Activated effector memory CD4-positive, alpha-beta T cell treated with anti-CD3 and anti-CD28 coated beads, Interleukin-2, amount 50 U/mL, for 16 hours (primary cell): ENCODE measurements at regions not wholly inside any gene's neighbourhood (a gene's known extent, or its start where the extent isn't known, plus 50 kb on each side); places are given as distances from the start of the nearest gene placed in this dataset.

Experiments used
- DNase-seq: peaks from one replicate; pipeline ENCODE4 v3.0.0-alpha.2; 2020

DNA sequence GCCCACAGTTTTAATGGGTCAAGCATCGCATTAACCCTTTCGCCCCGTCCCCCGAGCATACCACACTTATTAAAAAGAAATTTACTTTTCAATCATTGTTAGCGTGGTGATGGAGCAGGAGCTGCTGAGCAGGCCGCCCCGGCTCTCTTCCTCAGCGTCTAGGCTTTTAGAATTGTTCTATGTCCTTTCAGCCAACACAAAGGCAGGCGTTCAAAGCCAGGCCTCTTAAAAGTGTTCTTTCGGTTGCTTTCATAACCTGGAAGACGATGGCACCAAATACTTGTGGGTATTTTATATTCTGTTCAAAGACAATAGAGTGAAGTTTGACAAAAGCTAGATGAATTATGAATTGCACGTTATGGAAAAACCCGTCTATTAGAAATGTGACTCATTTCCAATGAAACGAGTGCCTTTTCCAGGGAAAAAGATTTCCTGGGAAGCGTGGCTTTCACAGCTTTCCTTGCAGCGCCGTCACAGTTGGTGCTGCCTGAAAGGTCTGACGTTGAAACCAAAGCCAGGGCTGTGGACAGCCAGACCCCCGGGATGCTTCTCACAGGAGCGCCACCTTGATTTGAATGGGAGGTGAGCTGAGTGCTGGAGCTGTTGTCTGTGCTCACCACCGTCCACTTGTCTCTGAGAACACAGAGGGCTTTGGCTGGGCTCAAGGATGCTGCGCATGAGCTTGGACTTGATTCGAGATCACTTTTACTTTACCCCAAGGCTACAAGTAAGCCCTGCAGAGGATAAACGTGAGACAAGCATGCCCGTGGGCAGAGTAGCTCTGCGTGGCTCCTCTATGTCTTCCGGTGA lies 78.8 kb downstream of the SOX1 start:
- peak; percentile 61 for DNase-seq

DNA sequence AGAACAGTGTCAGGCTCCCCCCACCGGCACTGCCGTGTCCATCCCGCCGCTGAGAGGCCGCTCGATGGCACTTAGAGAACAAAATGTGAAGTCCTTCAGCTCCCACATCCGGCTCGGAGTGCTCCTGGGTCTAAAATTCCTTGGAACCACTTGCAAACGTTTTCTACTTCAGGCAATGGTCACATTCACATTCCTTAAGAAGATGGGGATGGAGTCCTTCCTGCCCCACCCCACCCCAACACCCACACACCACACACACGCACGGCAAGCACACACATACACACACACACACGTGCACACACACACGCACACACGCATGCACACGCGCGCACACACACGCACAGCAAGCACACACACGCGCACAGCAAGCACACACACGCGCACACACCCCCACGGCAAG lies 83.4 kb downstream of the SOX1 start:
- no peak for DNase-seq

DNA sequence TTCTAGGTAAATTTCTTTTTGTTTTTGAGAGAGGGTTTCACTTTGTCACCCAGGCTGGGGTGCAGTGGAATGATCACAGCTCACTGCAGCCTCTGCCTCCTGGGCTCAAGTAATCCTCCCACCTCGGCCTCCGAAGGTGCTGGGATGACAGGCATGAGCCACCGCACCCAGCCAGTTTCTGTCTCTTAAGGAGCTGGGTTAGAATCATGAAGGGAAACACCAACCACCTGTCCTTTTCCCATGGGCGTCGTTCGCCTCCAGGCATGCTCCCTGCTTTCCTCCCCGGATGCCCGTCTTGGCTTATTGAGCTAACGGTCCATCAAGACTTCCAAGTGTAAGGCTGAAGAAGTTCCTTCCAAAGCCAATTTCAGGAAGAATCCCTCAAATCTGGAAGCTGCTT lies 85.9 kb downstream of the SOX1 start:
- no peak for DNase-seq

- no peak for DNase-seq
Measured at GRCh38 chr13:112153364-112153763, 86.4 kb downstream of the SOX1 start.

GRCh38 chr13:112153846-112154245 lies 86.9 kb downstream of the SOX1 start:
- DNase-seq = no peak

GRCh38 chr13:112154301-112155060 lies 87.5 kb downstream of the SOX1 start:
- peak; percentile 55 for DNase-seq

DNA sequence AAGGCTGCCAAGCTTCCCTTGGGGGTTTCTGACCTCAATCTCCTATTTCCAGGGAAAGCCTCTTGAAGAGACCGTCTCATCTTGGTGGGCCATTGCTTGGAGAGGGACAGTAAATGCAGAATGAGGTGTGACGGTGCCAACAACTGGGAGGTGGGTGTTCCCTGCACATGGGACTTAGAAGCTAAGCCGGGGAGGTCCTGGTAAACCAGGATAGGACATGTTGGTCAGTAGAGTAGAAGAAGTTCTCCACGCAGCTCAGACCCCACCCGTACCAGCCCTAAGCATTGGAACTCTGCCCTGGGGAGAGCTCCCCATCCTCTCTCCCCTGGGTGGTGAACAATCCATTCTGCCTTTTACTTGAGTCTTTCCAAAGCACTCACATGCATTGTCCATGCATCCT lies 92.0 kb downstream of the SOX1 start:
- peak; percentile 28 for DNase-seq

DNA sequence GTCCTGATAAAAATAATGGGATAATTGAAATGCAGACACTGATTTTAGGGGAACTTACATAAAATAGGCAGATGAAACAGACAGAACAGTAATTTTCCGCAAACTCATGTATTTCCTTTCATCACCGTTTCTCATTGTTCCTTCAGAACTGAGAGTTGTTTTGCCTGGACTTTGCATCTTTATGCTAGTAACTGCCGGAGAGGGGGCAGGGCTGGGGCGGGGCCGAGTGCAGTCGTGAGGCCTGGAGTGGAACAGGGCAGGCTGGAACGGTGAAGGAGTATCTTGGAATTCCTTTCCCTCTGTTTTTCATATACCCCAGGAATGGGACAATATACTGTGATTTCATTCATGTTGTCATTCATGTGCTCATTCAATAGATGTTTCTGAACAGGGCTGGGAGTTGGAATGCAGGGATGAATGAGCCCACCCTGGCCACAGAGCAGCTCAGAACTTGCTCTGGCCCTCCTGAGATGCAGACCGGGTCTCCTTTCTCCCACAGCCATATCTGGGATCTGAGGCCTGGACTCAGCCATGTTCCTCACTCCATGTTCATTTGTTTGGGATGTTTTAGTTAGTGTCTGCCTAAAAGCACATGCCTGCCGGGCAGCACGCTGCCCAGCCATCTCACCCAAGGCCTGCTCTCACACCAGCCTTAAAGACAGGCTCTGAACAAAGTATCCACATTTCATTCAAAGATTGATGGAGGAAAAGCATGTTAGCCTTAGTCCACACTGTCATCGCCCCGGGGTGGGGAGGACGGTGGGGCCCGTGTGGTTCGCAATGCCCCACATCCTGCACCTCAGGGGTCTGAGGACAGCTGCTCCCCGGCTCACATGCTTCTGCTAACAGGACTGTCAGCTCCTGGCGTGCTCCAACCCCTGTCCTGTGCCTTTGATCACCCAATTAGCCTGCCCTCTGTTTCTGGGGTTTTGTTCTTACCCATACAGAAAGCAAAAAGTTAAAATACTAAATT lies 92.9 kb downstream of the SOX1 start:
- DNase-seq = peak; percentile 36

DNA sequence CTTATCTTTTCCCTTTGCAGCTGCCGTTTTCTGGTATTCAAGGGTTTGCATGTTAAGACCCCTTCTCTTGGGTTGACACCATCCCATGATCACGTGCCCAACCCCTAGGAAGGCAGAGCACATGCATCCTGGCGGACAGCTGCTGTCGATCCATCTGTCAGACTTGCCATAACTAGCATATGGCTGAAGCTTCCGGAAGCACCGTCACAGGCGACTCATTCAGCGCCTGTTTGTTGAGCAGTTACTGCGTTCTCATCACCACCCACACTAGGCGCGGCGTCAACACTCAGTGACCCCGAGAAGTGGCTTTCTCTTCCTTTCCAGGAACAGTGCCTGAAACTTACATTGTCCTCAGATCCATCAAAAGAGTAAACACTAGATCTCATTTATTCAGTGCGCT lies 93.6 kb downstream of the SOX1 start:
- peak; percentile 31 for DNase-seq

DNA sequence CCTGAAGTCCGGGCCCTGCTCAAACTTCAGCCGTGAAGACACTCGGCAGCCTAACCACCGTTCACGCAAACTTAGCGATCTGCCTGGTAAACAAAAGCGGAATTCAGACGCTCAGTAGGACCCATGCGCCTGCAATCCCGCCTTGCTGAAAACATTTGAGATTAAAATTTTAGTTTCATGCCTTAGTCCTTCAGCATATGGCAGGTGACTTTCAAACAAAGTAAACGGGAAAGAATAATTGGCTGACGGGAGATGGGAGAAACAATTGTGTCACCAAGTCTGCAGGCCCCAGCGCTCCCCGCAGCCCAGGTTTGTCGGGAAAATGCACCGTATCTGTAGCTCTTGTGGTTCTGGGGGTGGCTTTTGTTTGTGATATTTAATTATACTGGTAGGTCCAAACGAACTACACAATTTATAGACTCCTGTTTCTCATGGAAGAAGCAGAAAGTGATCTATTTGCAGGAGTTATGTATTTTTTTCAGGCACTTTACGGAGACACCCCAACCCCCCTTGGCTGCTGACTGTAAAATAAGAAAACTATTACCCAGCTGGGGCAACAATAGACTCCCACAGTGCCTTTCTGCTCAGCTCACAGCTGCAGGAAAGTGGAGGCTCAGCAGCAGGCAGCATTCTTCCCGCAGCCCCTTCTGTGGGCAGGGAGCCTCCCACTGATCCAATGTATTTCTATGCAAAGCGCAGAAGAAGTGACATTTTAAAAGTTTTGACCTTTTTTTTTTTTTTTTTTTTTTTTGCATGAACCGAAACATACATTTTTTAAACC lies 94.8 kb downstream of the SOX1 start:
- peak; percentile 37 for DNase-seq

DNA sequence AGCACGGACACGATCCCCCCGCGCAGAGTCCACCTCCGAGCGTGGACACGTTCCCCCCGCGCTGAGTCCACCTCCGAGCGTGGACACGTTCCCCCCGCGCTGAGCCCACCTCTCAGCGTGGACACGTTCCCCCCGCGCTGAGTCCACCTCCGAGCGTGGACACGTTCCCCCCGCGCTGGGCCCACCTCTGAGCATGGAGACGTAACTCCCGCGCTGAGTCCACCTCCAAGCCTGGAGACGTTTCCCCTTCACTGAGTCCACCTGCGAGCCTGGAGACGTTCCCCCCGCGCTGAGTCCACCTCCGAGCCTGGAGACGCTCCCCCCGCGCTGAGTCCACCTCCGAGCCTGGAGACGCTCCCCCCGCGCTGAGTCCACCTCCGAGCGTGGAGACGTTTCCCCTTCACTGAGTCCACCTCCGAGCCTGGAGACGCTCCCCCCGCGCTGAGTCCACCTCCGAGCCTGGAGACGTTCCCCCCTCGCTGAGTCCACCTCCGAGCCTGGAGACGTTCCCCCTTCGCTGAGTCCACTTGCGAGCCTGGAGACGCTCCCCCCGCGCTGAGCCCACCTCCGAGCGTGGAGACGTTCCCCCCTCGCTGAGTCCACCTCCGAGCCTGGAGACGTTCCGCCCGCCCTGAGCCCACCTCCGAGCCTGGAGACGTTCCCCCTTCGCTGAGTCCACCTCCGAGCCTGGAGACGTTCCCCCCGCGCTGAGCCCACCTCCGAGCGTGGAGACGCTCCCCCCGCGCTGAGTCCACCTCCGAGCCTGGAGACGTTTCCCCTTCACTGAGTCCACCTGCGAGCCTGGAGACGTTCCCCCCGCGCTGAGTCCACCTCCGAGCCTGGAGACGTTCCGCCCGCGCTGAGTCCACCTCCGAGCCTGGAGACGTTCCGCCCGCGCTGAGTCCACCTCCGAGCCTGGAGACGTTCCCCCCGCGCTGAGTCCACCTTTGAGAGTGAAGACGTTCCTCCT lies 97.0 kb downstream of the SOX1 start:
- DNase-seq = peak; percentile 39

GRCh38 chr13:112165712-112166111 lies 98.8 kb downstream of the SOX1 start:
- DNase-seq = peak; percentile 28

GRCh38 chr13:112168761-112169160 lies 101.8 kb downstream of the SOX1 start:
- no peak for DNase-seq

DNA sequence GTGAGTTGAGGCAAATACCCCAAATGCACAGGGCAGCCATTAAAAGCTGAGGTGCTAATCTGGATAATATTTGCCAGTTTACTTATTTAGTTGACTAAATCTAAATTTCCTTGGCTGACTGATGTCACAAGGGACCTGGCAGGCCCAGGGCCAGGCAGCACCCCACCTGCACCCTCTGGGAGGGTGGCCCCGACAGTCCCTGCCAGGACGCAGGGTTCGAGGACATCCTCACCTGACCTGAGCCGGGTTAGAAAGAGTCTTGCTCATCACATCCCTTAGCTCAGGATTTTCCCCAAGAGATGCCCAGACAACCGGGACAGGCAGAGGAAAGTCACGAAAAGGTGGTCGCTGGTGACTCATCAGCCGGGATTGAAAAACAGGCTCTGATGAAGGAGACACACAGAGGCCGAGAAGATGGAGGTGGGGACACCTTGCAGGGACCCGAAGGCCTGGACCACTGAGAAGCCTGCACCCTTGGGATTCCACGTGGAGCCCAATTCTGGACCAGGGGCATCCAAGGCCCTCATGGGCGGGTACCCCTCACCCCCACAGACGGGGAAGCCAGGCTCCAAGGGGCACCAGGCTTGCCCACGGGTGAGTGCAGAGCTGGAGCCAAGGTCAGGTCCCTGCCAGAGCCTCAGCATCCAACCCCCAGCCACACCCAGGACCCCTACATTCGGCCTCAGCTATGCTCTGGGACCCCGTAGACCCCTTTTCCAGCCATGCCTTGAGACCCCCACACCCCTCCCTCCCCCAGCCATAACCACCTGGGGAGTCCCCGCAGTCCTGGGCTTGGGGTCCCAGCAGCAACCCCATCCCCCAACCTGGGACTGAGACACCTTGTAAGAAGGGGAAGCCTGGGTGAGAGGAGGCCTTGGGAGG lies 103.2 kb downstream of the SOX1 start:
- no peak for DNase-seq

DNA sequence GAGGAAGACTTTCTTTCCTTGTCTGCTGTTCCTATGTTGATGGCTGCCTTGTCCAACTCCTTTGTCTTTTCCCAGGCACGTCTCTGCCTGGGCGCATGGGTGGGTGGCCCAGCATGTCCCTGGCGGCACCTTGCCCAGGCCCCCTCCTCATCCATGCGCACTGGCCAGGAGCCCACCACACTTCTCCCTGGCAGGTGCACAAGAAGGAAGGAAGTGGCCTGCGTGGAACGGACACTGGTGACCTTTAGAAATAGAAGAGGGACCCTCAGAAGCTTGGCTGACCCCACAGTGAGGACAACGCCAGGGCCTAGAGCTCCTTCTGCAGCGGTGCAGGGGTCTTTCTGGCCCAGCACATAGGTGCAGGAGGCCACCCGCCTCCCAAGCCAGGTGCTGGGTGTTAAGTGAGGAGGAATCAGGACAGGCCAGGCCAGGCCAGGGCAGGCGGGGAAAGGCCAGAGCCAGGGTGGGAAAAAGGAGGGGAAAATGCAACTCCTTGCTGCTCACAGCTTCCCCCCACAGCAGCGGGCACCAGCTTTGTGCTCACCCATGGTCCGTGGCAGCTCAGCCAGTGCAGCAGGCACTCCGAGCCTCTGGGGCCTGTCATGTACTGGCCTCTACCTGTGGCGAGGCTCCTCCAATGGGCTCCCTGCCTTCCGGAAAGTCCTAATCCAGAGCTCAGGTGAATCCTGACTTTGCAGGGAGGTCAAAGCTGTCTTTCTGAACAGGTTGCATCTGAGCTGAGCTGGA lies 104.0 kb downstream of the SOX1 start:
- no peak for DNase-seq

GRCh38 chr13:112171570-112171965 lies 104.6 kb downstream of the SOX1 start:
- DNase-seq = no peak

DNA sequence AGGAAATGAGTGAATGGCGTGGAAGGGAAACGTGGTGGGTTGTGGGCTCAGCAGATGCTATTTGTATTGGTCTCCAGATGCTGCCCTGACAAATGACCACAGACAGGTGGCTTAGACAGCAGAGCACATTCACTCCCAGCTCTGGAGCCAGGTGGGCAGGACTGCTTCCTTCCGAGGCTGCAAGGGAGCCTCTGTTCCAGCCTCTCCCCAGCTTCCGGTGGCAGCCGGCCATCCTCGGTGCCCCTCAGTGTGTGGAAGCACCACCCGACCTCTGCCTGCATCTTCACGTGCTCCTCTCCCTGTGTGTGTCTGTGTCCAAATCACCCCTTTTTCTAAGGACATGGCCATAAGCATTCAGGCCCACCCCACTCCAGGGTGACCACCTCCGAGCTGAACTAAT lies 105.1 kb downstream of the SOX1 start:
- no peak for DNase-seq

GRCh38 chr13:112172641-112173251 lies 105.8 kb downstream of the SOX1 start:
- DNase-seq = no peak
